GM21723 (cell line): ENCODE measurements at regions not wholly inside any gene's neighbourhood (a gene's known extent, or its start where the extent isn't known, plus 50 kb on each side); places are given as distances from the start of the nearest gene placed in this dataset.
"Not testable (repeated sequence)": the region's sequence is repeated elsewhere in the genome, so short reads cannot be mapped to it uniquely, and the experiment has no call there.

Experiments used
- ATAC-seq: cut with Tn5 transposase; IDR thresholded peaks from one replicate; pipeline ENCODE4 v1.9.1; 2021; ENCODE audit warnings: mild to moderate bottlenecking, moderate library complexity; ENCODE audit not compliant: unreplicated experiment

DNA sequence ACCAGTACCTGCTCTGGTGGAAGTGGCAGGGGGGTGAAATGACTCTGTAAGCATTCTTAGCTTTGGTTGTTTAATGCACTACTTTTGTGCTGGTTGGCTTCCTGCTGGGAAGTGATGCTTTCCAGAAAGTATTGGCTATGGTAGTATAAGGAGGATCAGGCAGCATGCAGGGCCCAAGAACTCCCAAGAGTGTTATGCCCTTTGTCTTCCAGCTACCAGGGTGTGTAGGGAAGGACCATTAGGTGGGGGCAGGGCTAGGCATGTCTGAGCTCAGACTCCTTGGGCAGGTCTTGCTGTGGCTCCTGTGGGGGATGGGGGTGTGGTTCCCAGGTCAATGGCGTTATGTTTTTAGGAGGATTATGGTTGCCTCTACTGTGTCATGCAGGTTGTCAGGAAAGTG is 135.8 kb upstream of the TRPC7 start:
- no peak for ATAC-seq

GRCh38 chr5:136492587-136492986 is 127.2 kb upstream of the TRPC7 start:
- ATAC-seq = no peak

DNA sequence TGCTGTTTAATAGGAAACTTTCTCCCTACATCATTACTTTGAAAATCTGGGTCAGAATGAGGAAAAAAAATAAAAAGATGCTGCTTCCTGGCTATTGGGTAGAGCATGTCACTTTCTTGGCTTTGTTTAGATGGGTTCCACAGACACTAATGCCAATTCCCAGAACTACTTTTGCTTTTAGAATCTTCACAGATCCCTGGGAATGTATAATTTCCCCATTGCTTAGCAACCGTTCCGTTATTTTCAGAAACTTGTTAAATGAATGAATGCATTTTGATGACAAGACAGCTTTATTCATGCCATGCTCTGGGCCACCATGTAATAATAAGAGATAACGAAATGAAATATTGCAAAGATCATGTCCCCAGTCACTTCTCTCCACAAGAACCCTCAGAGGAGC is 126.5 kb upstream of the TRPC7 start:
- no peak for ATAC-seq

- peak; percentile 79 for ATAC-seq
Observed at GRCh38 chr5:136484808-136485325, 119.5 kb upstream of the TRPC7 start.

DNA sequence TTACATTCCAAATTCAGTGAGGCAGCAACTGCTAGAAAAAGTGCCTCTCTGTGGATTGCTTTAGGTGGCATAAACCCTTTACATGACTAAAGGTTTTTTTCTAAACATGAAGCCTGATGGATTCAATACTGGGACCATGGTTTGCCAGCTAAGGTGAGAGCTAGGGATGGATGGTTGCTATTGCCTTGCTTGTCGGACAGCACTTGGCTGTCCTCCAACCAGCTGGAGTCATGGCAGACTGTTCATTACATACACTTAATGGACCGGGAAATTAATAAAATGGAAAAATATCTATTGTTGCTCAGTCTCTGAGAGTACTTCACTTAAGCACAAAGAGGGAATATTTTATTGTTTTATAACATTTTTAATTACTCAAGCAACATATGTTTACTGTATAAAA is 116.9 kb upstream of the TRPC7 start:
- ATAC-seq = no peak

GRCh38 chr5:136474466-136474865 is 109.1 kb upstream of the TRPC7 start:
- ATAC-seq = no peak

DNA sequence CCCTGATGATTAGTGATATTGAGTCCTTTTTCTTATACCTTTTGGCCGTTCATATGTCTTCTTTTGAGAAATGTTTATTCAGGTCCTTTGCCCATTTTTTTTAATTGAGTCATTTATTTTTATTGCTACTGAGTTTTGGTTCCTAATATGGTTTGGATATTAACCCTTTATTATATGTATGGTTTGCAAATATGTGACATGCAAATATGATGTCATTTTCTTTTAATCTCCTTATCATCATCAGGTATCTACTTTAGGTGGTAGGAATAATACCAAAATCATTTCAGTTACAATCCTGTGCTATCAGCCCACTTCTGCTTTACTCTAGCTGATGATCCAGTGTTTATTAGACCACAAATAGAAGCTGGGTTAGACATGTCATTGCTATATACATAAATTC is 102.3 kb upstream of the TRPC7 start:
- no peak for ATAC-seq

DNA sequence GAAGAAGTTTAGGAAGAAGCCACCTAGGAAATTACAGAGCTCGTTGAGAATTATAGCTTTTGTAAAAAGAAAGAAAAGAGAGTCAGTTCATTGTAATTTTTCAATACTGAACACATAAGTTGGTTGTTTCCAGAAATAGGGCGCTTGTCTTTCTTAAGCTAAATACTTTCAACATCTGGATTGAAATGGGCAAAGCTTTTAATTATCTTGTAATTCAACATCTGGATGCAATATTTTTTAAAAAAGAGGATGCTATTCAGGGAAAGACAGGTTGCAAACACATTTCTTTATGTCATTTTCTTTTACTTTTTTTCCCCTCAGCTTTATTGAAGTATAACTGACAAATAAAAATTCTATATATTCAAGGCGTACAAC is 100.7 kb upstream of the TRPC7 start:
- ATAC-seq = no peak

DNA sequence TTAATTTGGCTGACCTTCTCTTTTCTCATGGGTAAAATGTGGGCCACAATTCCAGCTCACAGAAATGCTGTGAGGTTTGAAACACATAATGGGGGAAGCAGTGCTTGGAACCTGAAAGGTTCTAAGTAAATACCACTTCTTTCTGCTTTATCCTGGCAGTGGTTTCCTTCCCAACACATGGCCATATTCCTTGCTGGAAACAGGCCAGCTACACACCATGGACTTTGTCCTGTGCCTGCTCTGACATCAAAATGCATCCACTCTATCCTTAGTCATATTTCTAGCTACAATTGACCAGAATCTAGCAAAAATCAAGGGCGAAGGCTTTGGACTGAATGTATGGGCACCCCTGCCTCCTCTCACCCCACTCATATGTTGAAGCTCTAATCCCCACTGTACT is 93.1 kb upstream of the TRPC7 start:
- ATAC-seq = no peak

- ATAC-seq = no peak
Observed at GRCh38 chr5:136457390-136458013, 92.2 kb upstream of the TRPC7 start.

GRCh38 chr5:136455409-136455808 is 90.1 kb upstream of the TRPC7 start:
- no peak for ATAC-seq

DNA sequence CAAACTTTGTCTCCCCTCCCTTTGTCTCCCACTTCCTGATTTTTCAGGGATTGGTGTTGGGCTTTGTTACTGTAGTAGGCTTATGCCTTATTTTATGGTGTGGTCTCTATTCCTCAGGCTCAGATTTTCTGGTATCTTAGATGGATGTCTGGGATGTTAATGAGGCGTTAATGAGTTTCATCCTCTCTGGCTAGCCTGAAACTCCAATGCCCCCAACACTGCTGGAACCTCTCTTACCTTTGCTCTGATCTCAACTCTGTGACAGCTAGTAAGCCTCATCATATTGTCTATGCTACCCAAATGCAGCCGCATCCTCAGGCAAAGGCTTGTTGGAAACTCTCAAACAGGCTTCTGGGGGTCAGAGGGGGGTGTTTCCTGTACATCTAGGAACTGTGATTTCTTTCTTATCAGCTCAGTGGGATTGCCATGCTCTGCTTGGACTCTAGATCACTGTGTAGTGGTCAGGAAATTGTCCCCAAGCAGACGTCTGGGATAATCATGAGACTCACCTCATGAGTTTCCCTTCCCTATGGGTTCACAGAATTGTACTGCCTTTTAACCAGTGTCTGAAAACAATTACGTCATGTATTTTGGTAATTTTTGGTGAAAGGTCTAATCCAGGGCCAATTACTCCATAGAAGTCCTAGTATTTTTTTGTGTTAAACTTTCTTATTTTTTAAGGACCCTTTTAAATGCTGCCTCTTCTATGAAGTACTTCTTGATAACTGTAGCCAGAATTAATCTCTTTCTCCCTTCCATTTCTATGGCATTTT is 88.8 kb upstream of the TRPC7 start:
- no peak for ATAC-seq

GRCh38 chr5:136453199-136453598 is 87.9 kb upstream of the TRPC7 start:
- ATAC-seq = no peak

DNA sequence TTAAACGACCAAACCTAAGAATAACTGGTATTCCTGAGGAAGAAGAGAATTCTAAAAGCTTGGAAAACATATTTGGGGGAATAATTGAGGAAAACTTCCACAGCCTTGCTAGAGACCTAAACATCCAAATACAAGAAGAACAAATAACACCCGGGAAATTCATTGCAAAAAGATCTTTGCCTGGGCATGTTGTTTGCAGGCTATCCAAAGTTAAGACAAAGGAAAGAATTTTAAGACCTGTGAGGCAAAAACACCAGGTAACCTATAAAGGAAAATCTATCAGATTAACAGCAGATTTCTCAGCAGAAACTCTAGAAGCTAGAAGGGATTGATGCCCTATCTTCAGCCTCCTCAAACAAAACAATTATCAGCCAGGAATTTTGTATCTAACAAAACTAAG is 82.2 kb upstream of the TRPC7 start:
- not testable (repeated sequence) for ATAC-seq

GRCh38 chr5:136446565-136446964 is 81.2 kb upstream of the TRPC7 start:
- no peak for ATAC-seq

GRCh38 chr5:136444099-136444498 is 78.8 kb upstream of the TRPC7 start:
- ATAC-seq = not testable (repeated sequence)

DNA sequence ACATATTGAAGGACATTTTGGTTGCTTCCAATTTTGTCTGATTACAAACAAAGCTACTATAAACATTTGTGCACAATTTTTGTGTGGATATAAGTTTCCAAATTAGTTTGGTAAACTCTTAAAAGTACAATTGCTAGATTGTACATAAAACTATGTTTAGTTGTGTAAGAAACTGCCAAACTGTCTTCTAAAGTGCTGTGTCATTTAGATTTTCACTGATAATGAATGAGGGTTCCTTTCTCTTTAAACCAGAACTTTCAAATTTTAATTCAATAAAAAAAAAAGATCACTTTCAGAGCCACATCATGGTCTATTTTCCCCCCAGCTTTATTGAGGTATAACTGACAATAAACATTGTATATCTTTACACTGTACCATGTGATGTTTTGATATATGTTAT is 74.0 kb upstream of the TRPC7 start:
- ATAC-seq = no peak

- ATAC-seq = no peak
Observed at GRCh38 chr5:136435946-136436543, 70.7 kb upstream of the TRPC7 start.

GRCh38 chr5:136434795-136435194 is 69.5 kb upstream of the TRPC7 start:
- no peak for ATAC-seq

GRCh38 chr5:136432705-136433104 is 67.4 kb upstream of the TRPC7 start:
- ATAC-seq = no peak

DNA sequence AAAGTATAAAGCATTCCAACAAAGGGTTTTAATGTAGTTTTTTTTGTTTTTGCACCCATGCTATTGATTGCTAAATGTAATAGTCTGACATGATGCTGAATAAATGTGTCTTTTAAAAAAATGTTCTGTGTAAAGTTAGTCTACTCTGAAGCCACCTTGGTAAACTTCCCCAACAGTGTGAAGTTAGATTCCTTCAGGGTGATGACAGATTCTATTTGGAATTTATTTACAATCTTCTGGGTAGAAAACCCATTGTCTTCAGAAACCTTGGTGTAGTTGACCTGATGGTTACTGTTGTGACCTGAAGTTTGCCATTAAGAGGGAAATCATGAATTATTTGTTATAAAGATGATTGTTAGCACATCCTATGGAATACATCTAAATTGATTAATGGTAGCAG is 64.7 kb upstream of the TRPC7 start:
- ATAC-seq = no peak

DNA sequence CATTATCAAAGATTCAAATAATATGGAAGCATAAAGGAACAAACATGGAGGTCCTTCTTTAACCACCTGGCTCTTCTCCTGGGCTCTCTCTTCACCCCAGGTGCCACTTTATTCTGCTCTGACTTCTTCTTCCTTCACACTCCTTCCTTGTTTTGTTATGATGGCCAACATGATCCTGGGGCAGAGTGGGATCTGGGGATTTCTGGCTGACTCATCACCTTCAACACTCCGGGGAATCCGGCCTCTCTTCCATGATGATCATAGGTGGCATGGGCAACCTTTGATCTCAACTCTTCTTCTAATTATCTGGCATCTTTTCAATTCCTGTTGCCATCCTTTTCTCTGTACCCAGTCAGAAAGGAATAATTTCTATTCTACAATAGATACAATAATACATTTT is 62.1 kb upstream of the TRPC7 start:
- ATAC-seq = no peak
